ENCODE measurements at regions not wholly inside any gene's neighbourhood (a gene's known extent, or its start where the extent isn't known, plus 50 kb on each side); places are given as distances from the start of the nearest gene placed in this dataset.
"Not testable (repeated sequence)": the region's sequence is repeated elsewhere in the genome, so short reads cannot be mapped to it uniquely, and the experiment has no call there.

DNA sequence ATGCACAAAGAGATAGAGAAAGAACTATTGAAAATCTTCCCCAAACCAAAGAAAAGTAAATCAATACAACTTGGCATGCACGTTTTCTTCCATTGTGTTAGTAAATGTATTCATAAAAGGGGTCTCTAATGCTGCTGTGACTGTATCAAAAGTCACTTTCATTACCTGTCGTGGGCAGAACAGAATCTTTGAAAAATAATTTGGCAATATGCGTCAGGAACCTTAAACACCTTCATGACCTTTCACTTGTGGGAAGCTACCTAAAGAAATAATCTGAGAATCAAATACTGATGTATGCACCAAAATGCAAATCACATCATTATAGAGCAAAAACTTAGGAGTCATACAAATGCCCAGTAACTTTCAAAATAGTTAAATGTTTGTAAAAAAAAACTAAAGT is 105.3 kb downstream of the ARL4C start:
- H3K4me1 ChIP-seq: no peaks in the 10 kb centered on the region
- H3K9me3 ChIP-seq (ENCODE audit: control insufficient read depth, low read length): no peaks in the 10 kb centered on the region
- no peaks in the 10 kb centered on the region for H3K36me3 ChIP-seq (ENCODE audit: control insufficient read depth, insufficient read depth, low read length)
- H3K4me2 ChIP-seq (ENCODE audit: low read length): no peak overlapping the region
- no peaks in the 10 kb centered on the region for H3K27me3 ChIP-seq (ENCODE audit: control insufficient read depth, insufficient read depth, low read length)
- no peak overlapping the region for H3K27ac ChIP-seq
- no peak overlapping the region for H3K9ac ChIP-seq
- TF ChIP-seq, protein P1, sequence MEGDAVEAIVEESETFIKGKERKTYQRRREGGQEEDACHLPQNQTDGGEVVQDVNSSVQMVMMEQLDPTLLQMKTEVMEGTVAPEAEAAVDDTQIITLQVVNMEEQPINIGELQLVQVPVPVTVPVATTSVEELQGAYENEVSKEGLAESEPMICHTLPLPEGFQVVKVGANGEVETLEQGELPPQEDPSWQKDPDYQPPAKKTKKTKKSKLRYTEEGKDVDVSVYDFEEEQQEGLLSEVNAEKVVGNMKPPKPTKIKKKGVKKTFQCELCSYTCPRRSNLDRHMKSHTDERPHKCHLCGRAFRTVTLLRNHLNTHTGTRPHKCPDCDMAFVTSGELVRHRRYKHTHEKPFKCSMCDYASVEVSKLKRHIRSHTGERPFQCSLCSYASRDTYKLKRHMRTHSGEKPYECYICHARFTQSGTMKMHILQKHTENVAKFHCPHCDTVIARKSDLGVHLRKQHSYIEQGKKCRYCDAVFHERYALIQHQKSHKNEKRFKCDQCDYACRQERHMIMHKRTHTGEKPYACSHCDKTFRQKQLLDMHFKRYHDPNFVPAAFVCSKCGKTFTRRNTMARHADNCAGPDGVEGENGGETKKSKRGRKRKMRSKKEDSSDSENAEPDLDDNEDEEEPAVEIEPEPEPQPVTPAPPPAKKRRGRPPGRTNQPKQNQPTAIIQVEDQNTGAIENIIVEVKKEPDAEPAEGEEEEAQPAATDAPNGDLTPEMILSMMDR (IDR thresholded peaks at IDR 0.05): no peak
- no peaks in the 10 kb centered on the region for H3K79me2 ChIP-seq
- H3K4me3 ChIP-seq (ENCODE audit: low read depth, low read length): no peak overlapping the region
- no peak overlapping the region for H2AFZ ChIP-seq

GRCh38 chr2:234389661-234390060 is 107.2 kb downstream of the ARL4C start:
- not testable (repeated sequence) for H3K27ac ChIP-seq; H3K9ac ChIP-seq; H2AFZ ChIP-seq; H3K27me3 ChIP-seq (ENCODE audit: control insufficient read depth, insufficient read depth, low read length); H3K36me3 ChIP-seq (ENCODE audit: control insufficient read depth, insufficient read depth, low read length); H3K4me2 ChIP-seq (ENCODE audit: low read length); H3K4me1 ChIP-seq; H3K4me3 ChIP-seq (ENCODE audit: low read depth, low read length); H3K79me2 ChIP-seq; H3K9me3 ChIP-seq (ENCODE audit: control insufficient read depth, low read length)

GRCh38 chr2:234388591-234388990 is 108.3 kb downstream of the ARL4C start:
- Histone ChIP-seq H3K36me3 (ENCODE audit: control insufficient read depth, insufficient read depth, low read length) (no peaks in the 10 kb centered on the region), H3K9ac (no peak overlapping the region), H3K27ac (no peak overlapping the region), H3K4me3 (ENCODE audit: low read depth, low read length) (no peak overlapping the region), H3K4me2 (ENCODE audit: low read length) (no peak overlapping the region), H3K9me3 (ENCODE audit: control insufficient read depth, low read length) (no peaks in the 10 kb centered on the region), H2AFZ (no peak overlapping the region), H3K79me2 (no peaks in the 10 kb centered on the region), H3K4me1 (no peaks in the 10 kb centered on the region), H3K27me3 (ENCODE audit: control insufficient read depth, insufficient read depth, low read length) (no peaks in the 10 kb centered on the region)
- TF ChIP-seq, protein P1 (IDR thresholded peaks at IDR 0.05): no peak

DNA sequence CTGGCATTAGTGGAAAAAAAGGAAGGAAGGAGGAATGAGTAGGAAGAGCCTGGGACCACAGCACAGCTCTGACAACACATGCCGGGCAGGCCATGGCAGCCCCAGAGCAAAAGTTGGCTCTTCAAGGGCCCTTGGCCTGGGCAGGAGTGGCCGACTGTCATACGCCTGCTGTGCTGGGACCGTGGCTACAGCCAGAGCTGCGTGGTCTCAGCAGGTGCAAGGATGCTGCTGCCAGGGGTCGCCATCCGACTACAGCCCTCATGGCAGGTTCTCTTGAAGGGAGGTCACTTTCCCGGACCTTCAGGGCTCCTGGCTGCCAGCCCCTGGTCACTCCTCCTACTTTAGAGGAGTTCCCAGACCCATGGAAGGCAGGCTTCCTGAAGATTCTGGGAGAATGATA is 109.9 kb downstream of the ARL4C start:
- Histone ChIP-seq H3K79me2 (no peaks in the 10 kb centered on the region), H3K4me3 (ENCODE audit: low read depth, low read length) (no peak overlapping the region), H3K4me1 (no peaks in the 10 kb centered on the region), H3K27me3 (ENCODE audit: control insufficient read depth, insufficient read depth, low read length) (no peaks in the 10 kb centered on the region), H2AFZ (no peak overlapping the region), H3K9ac (no peak overlapping the region), H3K27ac (no peak overlapping the region), H3K36me3 (ENCODE audit: control insufficient read depth, insufficient read depth, low read length) (no peaks in the 10 kb centered on the region), H3K4me2 (ENCODE audit: low read length) (no peak overlapping the region), H3K9me3 (ENCODE audit: control insufficient read depth, low read length) (no peaks in the 10 kb centered on the region)
- TF ChIP-seq, protein P1 (IDR thresholded peaks at IDR 0.05): no peak

- Histone ChIP-seq H3K36me3 (ENCODE audit: control insufficient read depth, insufficient read depth, low read length) (no peaks in the 10 kb centered on the region), H3K4me2 (ENCODE audit: low read length) (no peak overlapping the region), H2AFZ (no peak overlapping the region), H3K9me3 (ENCODE audit: control insufficient read depth, low read length) (no peaks in the 10 kb centered on the region), H3K79me2 (no peaks in the 10 kb centered on the region), H3K4me1 (no peaks in the 10 kb centered on the region), H3K9ac (no peak overlapping the region), H3K27me3 (ENCODE audit: control insufficient read depth, insufficient read depth, low read length) (peaks cover 7% of the 10 kb centered on the region), H3K4me3 (ENCODE audit: low read depth, low read length) (no peak overlapping the region), H3K27ac (no peak overlapping the region)
- TF ChIP-seq, protein P1 (IDR thresholded peaks at IDR 0.05): no peak
These were observed 114.8 kb downstream of the ARL4C start for GRCh38 chr2:234382131-234382530.

DNA sequence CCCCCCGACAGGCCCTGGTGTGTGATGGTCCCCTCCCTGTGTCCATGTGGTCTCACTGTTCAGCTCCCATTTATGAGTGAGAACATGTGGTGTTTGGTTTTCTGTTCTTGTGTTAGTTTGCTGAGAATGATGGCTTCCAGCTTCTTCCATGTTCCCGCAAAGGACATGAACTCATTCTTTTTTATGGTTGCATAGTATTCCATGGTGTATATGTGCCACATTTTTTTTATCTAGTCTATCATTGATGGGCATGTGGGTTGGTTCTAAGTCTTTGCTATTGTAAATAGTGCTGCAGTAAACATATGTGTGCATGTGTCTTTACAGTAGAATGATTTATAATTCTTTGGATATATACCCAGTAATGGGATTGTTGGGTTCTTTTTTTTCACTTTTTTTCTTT is 117.9 kb downstream of the ARL4C start:
- H3K4me3 ChIP-seq (ENCODE audit: low read depth, low read length); H3K9ac ChIP-seq; H2AFZ ChIP-seq; H3K79me2 ChIP-seq; H3K4me1 ChIP-seq; H3K27ac ChIP-seq; H3K27me3 ChIP-seq (ENCODE audit: control insufficient read depth, insufficient read depth, low read length); H3K36me3 ChIP-seq (ENCODE audit: control insufficient read depth, insufficient read depth, low read length); H3K4me2 ChIP-seq (ENCODE audit: low read length); H3K9me3 ChIP-seq (ENCODE audit: control insufficient read depth, low read length): not testable (repeated sequence)

Data from parathyroid adenoma (tissue), 2 donors.